Bronchial epithelial cell (primary cell): ENCODE measurements at regions not wholly inside any gene's neighbourhood (a gene's known extent, or its start where the extent isn't known, plus 50 kb on each side); places are given as distances from the start of the nearest gene placed in this dataset.

ENCODE experiments used
- DNase-seq: peaks from one replicate; pipeline ENCODE4 v3.0.0-alpha.2; 2010; ENCODE audit warnings: low read depth
- FAIRE-seq: peaks from 2 replicates; lab custom pipeline; 2011; peaks lifted over from hg19 to GRCh38; lab: Jason Lieb, UNC
- H3K27me3 ChIP-seq: 2 replicates; pipeline ENCODE4 v1.5.1; 2011; ENCODE audit warnings: low read length; ENCODE audit not compliant: control insufficient read depth, insufficient read depth
- H3K36me3 ChIP-seq: 2 replicates; pipeline ENCODE4 v1.5.1; 2011; ENCODE audit warnings: low read length; ENCODE audit not compliant: control insufficient read depth, insufficient read depth
- H3K4me3 ChIP-seq: 2 replicates; pipeline ENCODE4 v1.5.1; 2011; ENCODE audit warnings: mild to moderate bottlenecking, low read depth, low read length, control low read depth
- CTCF ChIP-seq: IDR thresholded peaks from 2 replicates; pipeline ENCODE4 v1.5.1; 2011; ENCODE audit warnings: mild to moderate bottlenecking, moderate library complexity, low read length, control low read depth, inconsistent platforms; ENCODE audit not compliant: insufficient read depth, severe bottlenecking

DNA sequence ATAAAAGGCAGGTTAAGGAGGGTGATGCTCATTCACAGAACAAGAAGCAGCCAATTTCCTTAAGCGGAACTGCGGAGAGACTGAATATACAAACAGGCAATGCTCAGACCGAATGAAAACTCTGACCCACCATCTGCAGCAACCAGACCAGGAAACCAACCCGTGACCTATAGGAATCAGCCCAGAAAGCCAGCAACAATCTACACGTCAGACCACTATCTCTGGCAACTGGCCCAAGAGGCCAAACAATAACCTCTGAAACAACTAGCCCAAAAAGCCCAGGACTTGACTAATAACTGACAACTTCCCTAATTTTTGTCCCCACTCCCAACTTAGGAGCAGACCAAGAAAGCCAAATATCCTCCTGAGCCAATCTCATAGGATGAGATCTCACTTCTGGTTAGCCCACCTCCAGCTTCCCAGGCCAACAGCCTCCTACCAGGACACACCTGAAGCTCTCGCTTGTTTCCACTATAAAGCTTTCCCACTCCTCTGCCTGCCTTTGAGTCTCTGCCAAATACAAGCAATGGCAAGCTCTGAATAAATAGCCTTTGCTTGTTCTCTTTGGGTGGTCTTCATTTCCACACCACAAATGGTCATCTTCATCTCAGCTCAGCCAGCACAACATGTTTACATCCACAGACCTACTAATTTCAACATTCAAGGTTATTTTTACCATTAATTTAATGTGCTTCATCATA, 168.5 kb downstream of the HSD17B3 start:
- DNase-seq (no peak), FAIRE-seq (peak; percentile 18)
- H3K27me3 ChIP-seq: peaks cover 4% of the 10 kb centered on the region
- no peak overlapping the region for H3K4me3 ChIP-seq
- no peak for TF ChIP-seq CTCF
- no peaks in the 10 kb centered on the region for H3K36me3 ChIP-seq

DNA sequence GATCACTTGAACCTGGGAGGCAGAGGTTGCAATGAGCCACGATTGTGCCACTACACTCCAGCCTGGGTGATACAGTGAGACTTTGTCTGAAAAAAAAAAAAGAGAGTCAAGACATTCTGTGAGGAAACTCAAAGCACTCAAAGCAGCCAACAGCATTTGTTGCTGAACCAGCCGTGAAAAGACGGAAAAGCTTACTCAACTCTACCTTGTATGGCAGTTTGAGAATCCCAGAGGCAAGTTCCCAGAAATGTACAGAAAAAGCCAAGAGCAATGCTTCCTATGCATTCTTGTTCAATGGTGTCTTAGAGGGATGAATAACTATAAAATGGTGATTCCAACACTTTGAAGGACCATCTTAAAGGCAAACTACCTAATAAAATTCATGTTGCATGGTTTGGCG, 170.2 kb downstream of the HSD17B3 start:
- FAIRE-seq: no peak
- no peaks in the 10 kb centered on the region for H3K36me3 ChIP-seq
- TF ChIP-seq CTCF: no peak
- peaks cover 4% of the 10 kb centered on the region for H3K27me3 ChIP-seq
- no peak overlapping the region for H3K4me3 ChIP-seq
- no peak for DNase-seq

- no peak for FAIRE-seq
- peaks cover 4% of the 10 kb centered on the region for H3K27me3 ChIP-seq
These were observed 171.0 kb downstream of the HSD17B3 start for GRCh38 chr9:96130970-96131369.

GRCh38 chr9:96129747-96130146, 172.2 kb downstream of the HSD17B3 start:
- Histone ChIP-seq H3K36me3 (no peaks in the 10 kb centered on the region), H3K27me3 (peaks cover 3% of the 10 kb centered on the region), H3K4me3 (no peak overlapping the region)
- TF ChIP-seq CTCF: no peak
- FAIRE-seq (no peak), DNase-seq (no peak)

More at GRCh38 chr9:96130970-96131369, 171.0 kb downstream of the HSD17B3 start:
- no peak for TF ChIP-seq CTCF
- no peak overlapping the region for H3K4me3 ChIP-seq
- no peak for DNase-seq
- H3K36me3 ChIP-seq: no peaks in the 10 kb centered on the region

DNA sequence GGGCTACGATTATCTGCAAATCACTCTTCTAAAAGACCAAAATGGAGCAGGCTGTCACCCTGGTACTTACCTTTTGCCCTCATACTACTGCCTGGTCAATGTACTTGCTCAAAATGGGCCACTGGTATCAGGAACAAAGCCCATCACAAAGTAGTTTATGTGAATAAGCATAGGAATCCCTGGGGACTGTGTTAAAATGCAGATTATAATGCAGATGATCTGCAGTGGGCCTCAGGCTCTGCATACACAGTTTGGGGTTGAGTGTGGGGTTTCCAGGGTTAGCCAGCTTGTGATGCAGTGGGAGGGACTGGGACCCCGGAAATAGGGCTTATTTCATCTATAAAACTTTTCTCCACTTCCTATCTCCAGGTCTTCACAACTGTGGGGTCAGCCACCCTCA, 173.1 kb downstream of the HSD17B3 start:
- H3K27me3 ChIP-seq: peaks cover 3% of the 10 kb centered on the region
- FAIRE-seq: no peak
- no peaks in the 10 kb centered on the region for H3K36me3 ChIP-seq
- no peak for DNase-seq
- no peak overlapping the region for H3K4me3 ChIP-seq
- TF ChIP-seq CTCF: no peak
